H1 (cell line): ENCODE measurements at regions not wholly inside any gene's neighbourhood (a gene's known extent, or its start where the extent isn't known, plus 50 kb on each side); places are given as distances from the start of the nearest gene placed in this dataset.

Experiments used
- ASH2L ChIP-seq: fragments of 200-600, 300-600 bp; sonication (generic); IDR thresholded peaks from one replicate; pipeline ENCODE4 v1.7.1; 2017; ENCODE audit warnings: low read length
- CEBPB ChIP-seq: IDR thresholded peaks from 2 replicates; pipeline ENCODE4 v1.6.1; 2012; ENCODE audit warnings: low read depth, low read length
- CHD2 ChIP-seq: IDR thresholded peaks from 2 replicates; pipeline ENCODE4 v1.6.1; 2012; ENCODE audit warnings: low read length, improper control_type of control experiment
- CREB1 ChIP-seq: IDR thresholded peaks from 2 replicates; pipeline ENCODE4 v1.6.1; 2012; ENCODE audit warnings: inconsistent platforms
- CTCF ChIP-seq, 3 experiments: IDR thresholded peaks; 1 replicate in 2 of 3; 2 replicates in 1 of 3; pipeline versions ENCODE4 v1.5.1 to v1.6.1; 2011; ENCODE audit warnings: low read length in 3 of 3, mild to moderate bottlenecking in 3 of 3, inconsistent platforms in 2 of 3, low read depth in 1 of 3, moderate library complexity in 1 of 3; ENCODE audit not compliant: insufficient read depth in 1 of 3; ENCODE audit errors: control extremely low read depth in 1 of 3
- EP300 ChIP-seq, 2 experiments: IDR thresholded peaks; 1 replicate in 1 of 2; 2 replicates in 1 of 2; pipeline ENCODE4 v1.6.1; 2011 to 2012; ENCODE audit warnings: low read depth in 2 of 2, low read length in 2 of 2, mild to moderate bottlenecking in 2 of 2, borderline replicate concordance in 1 of 2, inconsistent platforms in 1 of 2, moderate library complexity in 1 of 2
- GTF2F1 ChIP-seq: IDR thresholded peaks from 2 replicates; pipeline ENCODE4 v1.6.1; 2012; ENCODE audit warnings: low read depth, low read length, improper control_type of control experiment, borderline replicate concordance
- HDAC6 ChIP-seq: IDR thresholded peaks from one replicate; pipeline ENCODE4 v1.7.1; 2012; ENCODE audit warnings: low read depth, mild to moderate bottlenecking, inconsistent platforms, low read length, moderate library complexity
- JUND ChIP-seq: IDR thresholded peaks from 2 replicates; pipeline ENCODE4 v1.6.1; 2011; ENCODE audit warnings: mild to moderate bottlenecking, improper control_type of control experiment, low read length
- KDM4A ChIP-seq: IDR thresholded peaks from one replicate; pipeline ENCODE4 v1.7.1; 2012; ENCODE audit warnings: low read depth, mild to moderate bottlenecking, moderate library complexity, low read length, inconsistent platforms; ENCODE audit not compliant: severe bottlenecking
- MAFK ChIP-seq: IDR thresholded peaks from 2 replicates; pipeline ENCODE4 v1.6.1; 2012; ENCODE audit warnings: low read depth, mild to moderate bottlenecking, improper control_type of control experiment, low read length
- MAX ChIP-seq: IDR thresholded peaks from 2 replicates; pipeline ENCODE4 v1.6.1; 2012; ENCODE audit warnings: inconsistent platforms
- POLR2AphosphoS5 ChIP-seq: IDR thresholded peaks from 2 replicates; pipeline ENCODE4 v1.6.1; 2011; ENCODE audit warnings: low read depth, low read length
- SAP30 ChIP-seq: fragments of 300-600 bp; sonication (generic); IDR thresholded peaks from 2 replicates; pipeline ENCODE4 v1.7.1; 2012; ENCODE audit warnings: low read length, moderate library complexity, mild to moderate bottlenecking, inconsistent platforms; ENCODE audit not compliant: insufficient read depth, insufficient replicate concordance
- SIX5 ChIP-seq: IDR thresholded peaks from 2 replicates; pipeline ENCODE4 v1.6.1; 2011; ENCODE audit warnings: mild to moderate bottlenecking, low read depth, low read length
- SP2 ChIP-seq: IDR thresholded peaks from 2 replicates; pipeline ENCODE4 v1.6.1; 2012; ENCODE audit warnings: mild to moderate bottlenecking, low read length, inconsistent platforms
- SUZ12 ChIP-seq: fragments of 200-600 bp; sonication (generic); IDR thresholded peaks from 2 replicates; pipeline ENCODE4 v1.6.1; 2012; ENCODE audit warnings: mild to moderate bottlenecking, inconsistent platforms, low read length, moderate library complexity, mixed read lengths
- TAF1 ChIP-seq: IDR thresholded peaks from 2 replicates; pipeline ENCODE4 v1.6.1; 2011; ENCODE audit warnings: mild to moderate bottlenecking, low read depth, low read length
- TBP ChIP-seq: IDR thresholded peaks from 2 replicates; pipeline ENCODE4 v1.6.1; 2011; ENCODE audit warnings: low read depth, low read length, improper control_type of control experiment
- TEAD4 ChIP-seq: IDR thresholded peaks from 2 replicates; pipeline ENCODE4 v1.6.1; 2012; ENCODE audit warnings: low read depth, low read length, inconsistent platforms, mixed read lengths
- ZNF274 ChIP-seq: IDR thresholded peaks from 2 replicates; pipeline ENCODE4 v1.7.0; 2012; ENCODE audit warnings: low read length, borderline replicate concordance; ENCODE audit errors: extremely low read depth
- TF ChIP-seq, protein P1 (sequence below): IDR thresholded peaks from 2 replicates; pipeline ENCODE4 v1.6.1; 2011; ENCODE audit warnings: low read length, improper control_type of control experiment

DNA sequence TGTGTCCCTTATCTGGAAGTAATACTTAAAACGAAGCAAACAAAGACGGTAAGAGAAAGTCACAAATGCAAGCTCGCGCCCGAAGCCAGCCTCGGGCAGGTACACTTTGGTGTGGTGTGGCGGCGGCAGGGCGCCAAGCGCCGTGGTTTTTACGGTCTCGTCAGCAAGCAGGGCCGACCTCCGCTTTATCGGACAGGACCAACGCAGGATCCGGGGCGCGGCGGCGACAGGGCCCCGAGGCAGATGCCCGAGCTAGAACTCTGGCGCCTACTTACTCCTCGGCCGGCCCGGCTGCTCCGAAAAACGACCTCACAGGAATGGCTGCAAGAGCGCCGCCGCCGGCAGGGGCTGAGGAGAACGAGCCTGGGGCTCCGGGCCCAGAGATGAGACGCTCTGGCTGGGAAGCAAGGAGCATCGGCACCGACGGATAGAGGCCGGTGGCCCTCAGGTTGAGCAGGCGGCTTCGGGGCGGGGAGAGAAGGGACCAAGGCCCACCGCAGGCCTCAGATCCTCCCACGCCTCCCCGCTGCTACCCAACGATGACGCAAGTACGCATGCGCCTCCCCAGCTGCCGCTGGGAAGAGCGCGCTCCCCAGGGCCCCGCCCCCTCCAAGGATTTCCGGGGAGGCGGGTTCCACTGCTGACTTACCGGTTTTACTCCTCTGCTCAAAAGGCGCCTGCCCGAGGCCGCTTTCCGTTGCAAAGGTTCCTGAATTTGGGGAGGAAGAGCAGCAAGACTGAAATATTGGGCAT, 60.6 kb downstream of the FAM217A start (continued):
- TF ChIP-seq SAP30: no peak
- TF ChIP-seq ASH2L: peak; percentile 99
- TF ChIP-seq MAX: peak; percentile 52
- no peak for TF ChIP-seq EP300 (IDR thresholded peaks at IDR 0.05; ENCODE audit: borderline replicate concordance in 1 of 2, low read depth in 2 of 2, low read length in 2 of 2)
- peak; percentile 71 for TF ChIP-seq CEBPB
- peak; percentile 74 for TF ChIP-seq TBP
- TF ChIP-seq SIX5: no peak
- peak; percentile 48 for TF ChIP-seq KDM4A
- no peak for TF ChIP-seq MAFK
- TF ChIP-seq GTF2F1: no peak
- no peak for TF ChIP-seq HDAC6
- TF ChIP-seq POLR2AphosphoS5: peak; percentile 91
- TF ChIP-seq, protein P1, sequence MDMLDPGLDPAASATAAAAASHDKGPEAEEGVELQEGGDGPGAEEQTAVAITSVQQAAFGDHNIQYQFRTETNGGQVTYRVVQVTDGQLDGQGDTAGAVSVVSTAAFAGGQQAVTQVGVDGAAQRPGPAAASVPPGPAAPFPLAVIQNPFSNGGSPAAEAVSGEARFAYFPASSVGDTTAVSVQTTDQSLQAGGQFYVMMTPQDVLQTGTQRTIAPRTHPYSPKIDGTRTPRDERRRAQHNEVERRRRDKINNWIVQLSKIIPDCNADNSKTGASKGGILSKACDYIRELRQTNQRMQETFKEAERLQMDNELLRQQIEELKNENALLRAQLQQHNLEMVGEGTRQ: no peak
- TF ChIP-seq TEAD4: no peak
- TF ChIP-seq CTCF (IDR thresholded peaks at IDR 0.05; ENCODE audit: control extremely low read depth in 1 of 3, insufficient read depth in 1 of 3, low read depth in 1 of 3, low read length in 3 of 3): peak in 2 of 3 experiments; percentile 29 to 33; a peak in 3 of 4 replicates
- TF ChIP-seq SUZ12: no peak
- peak; percentile 78; the same call in 1 of the 2 replicates for TF ChIP-seq TAF1
- TF ChIP-seq CREB1: peak; percentile 91
- TF ChIP-seq CHD2: no peak
- no peak; the same call in 1 of the 2 replicates for TF ChIP-seq JUND
- TF ChIP-seq SP2: no peak
- TF ChIP-seq ZNF274: no peak
